ENCODE measurements at regions not wholly inside any gene's neighbourhood (a gene's known extent, or its start where the extent isn't known, plus 50 kb on each side); places are given as distances from the start of the nearest gene placed in this dataset.

DNA sequence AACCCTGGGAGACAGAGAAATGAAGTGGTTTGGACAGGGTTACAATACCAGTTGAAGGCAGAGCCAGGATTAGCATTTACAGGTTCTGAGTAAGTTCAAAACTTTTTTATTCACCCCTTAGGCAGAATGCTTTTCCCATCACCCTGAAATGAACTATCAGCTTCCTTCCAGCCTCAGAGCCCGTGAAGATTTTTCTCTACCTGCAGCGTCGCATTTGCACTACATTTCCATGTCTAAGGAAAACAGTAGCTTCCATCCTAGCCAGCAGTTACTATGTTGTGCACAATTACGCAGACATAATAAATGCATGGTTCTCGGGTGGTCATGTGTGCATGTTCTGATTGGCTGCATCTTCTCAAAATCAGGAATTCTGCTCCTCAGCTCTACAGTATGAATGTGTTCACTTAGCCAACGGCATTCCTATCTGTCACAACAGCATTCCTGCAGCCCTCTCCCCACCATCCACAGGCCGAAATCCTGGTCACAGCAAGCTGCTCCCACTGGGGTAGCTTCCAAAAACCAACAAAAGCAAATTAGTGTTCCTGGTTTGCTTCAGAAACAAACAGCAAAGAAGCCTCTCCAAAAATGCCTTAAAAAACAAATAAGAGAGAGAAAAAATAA, 510.8 kb upstream of the SEMA6D start:
- Histone ChIP-seq H3K4me3 (ENCODE audit: low read depth, low read length, poor library complexity, severe bottlenecking) (no peak overlapping the region), H3K36me3 (ENCODE audit: insufficient read depth, low read length, poor library complexity, severe bottlenecking) (no peaks in the 10 kb centered on the region), H3K27ac (ENCODE audit: low read depth, low read length, poor library complexity, severe bottlenecking) (no peak overlapping the region), H3K4me1 (ENCODE audit: insufficient read depth, low read length, poor library complexity, severe bottlenecking) (no peaks in the 10 kb centered on the region), H3K27me3 (replicated peaks; ENCODE audit: insufficient read depth, low read depth, low read length, poor library complexity) (no peaks in the 10 kb centered on the region), H3K9me3 (ENCODE audit: low read depth, low read length, poor library complexity, severe bottlenecking) (no peaks in the 10 kb centered on the region)
- CTCF ChIA-PET: no interaction called here
- DNase-seq (ENCODE audit: low spot score): no peak
- no TSS peak for BruUV-seq (replicated peaks)
- POLR2A ChIA-PET (ENCODE audit: low non-redundant PET): no interaction called here
- intact Hi-C loops (cut with micrococcal nuclease; ENCODE audit: unreplicated experiment): no loop called here
- TF ChIP-seq EZH2 (IDR thresholded peaks at IDR 0.05; ENCODE audit: borderline replicate concordance, low read depth, low read length, poor library complexity, severe bottlenecking): no peak
- TF ChIP-seq, protein P1, sequence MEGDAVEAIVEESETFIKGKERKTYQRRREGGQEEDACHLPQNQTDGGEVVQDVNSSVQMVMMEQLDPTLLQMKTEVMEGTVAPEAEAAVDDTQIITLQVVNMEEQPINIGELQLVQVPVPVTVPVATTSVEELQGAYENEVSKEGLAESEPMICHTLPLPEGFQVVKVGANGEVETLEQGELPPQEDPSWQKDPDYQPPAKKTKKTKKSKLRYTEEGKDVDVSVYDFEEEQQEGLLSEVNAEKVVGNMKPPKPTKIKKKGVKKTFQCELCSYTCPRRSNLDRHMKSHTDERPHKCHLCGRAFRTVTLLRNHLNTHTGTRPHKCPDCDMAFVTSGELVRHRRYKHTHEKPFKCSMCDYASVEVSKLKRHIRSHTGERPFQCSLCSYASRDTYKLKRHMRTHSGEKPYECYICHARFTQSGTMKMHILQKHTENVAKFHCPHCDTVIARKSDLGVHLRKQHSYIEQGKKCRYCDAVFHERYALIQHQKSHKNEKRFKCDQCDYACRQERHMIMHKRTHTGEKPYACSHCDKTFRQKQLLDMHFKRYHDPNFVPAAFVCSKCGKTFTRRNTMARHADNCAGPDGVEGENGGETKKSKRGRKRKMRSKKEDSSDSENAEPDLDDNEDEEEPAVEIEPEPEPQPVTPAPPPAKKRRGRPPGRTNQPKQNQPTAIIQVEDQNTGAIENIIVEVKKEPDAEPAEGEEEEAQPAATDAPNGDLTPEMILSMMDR (conservative IDR thresholded peaks at IDR 0.05; ENCODE audit: low read depth, low read length): no peak

DNA sequence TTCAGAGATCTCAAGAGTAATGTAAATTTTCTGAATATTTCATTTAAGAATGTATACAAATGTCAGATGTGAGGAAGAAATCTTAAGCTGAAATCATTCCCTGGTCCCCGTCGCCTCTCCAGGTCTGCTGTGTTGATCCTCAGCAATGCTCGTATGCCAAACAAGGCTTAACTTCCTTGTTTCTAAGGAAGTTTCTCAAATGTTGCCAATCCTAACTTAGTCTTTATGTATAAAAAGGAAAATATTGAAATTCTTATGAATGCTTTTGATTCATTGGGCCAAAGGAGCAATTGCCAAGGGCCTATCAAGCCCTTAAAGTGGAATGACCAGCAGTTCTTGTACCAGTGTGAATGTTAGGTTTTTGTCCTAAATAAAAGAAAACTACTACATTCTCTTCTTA, 507.7 kb upstream of the SEMA6D start:
- no peaks in the 10 kb centered on the region for H3K9me3 ChIP-seq (ENCODE audit: low read depth, low read length, poor library complexity, severe bottlenecking)
- H3K4me3 ChIP-seq (ENCODE audit: low read depth, low read length, poor library complexity, severe bottlenecking): no peak overlapping the region
- no peak overlapping the region for H3K27ac ChIP-seq (ENCODE audit: low read depth, low read length, poor library complexity, severe bottlenecking)
- no peaks in the 10 kb centered on the region for H3K36me3 ChIP-seq (ENCODE audit: insufficient read depth, low read length, poor library complexity, severe bottlenecking)
- no peak for DNase-seq (ENCODE audit: low spot score)
- peaks cover 4% of the 10 kb centered on the region for H3K4me1 ChIP-seq (ENCODE audit: insufficient read depth, low read length, poor library complexity, severe bottlenecking)
- POLR2A ChIA-PET (ENCODE audit: low non-redundant PET): no interaction called here
- intact Hi-C loops (cut with micrococcal nuclease; ENCODE audit: unreplicated experiment): no loop called here
- no peaks in the 10 kb centered on the region for H3K27me3 ChIP-seq (replicated peaks; ENCODE audit: insufficient read depth, low read depth, low read length, poor library complexity)
- BruUV-seq (replicated peaks): no TSS peak
- CTCF ChIA-PET: no interaction called here
- no peak for TF ChIP-seq EZH2 (IDR thresholded peaks at IDR 0.05; ENCODE audit: borderline replicate concordance, low read depth, low read length, poor library complexity, severe bottlenecking)
- TF ChIP-seq, protein P1 (conservative IDR thresholded peaks at IDR 0.05; ENCODE audit: low read depth, low read length): no peak

DNA sequence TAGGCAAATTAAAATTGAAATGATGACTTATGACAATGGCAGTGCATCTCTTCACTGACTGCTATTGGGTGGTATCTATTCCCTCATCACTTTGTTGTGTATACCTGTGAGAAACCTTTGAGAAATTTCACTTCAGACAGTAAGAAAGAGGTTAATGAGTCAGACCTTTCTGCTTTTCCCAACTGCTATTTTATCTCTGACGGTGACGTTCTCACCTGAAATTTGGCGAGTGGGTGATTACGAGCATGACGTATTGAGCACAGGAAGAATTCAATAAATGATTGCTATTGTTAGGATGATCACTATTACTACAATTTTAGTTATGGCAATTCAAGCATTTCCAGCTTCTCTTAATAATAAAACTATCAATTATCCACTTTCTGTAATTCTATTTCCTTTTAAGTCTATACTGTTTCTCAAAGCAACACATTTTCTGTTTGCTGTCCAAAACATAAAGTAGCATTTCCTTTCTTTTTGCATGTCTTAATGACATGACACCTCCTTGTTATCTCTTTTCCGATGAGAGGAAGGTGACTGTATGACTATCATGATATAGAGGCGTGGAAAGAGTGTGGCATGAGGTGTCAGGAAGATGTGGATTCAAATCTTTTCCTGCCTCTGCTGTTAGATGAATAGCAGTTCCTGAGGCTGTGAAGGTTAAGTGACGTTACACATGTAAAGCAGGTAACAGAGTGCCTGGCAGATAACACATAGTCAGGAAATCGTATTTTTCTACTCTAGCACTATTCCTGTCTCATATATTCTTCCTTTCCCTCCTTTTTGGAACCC, 504.9 kb upstream of the SEMA6D start:
- CTCF ChIA-PET: no interaction called here
- BruUV-seq (replicated peaks): no TSS peak

More for the DNA sequence above, 504.9 kb upstream of the SEMA6D start:
- Histone ChIP-seq H3K27me3 (replicated peaks; ENCODE audit: insufficient read depth, low read depth, low read length, poor library complexity) (no peaks in the 10 kb centered on the region), H3K36me3 (ENCODE audit: insufficient read depth, low read length, poor library complexity, severe bottlenecking) (no peaks in the 10 kb centered on the region), H3K4me3 (ENCODE audit: low read depth, low read length, poor library complexity, severe bottlenecking) (no peak overlapping the region), H3K27ac (ENCODE audit: low read depth, low read length, poor library complexity, severe bottlenecking) (no peak overlapping the region), H3K4me1 (ENCODE audit: insufficient read depth, low read length, poor library complexity, severe bottlenecking) (peaks cover 5% of the 10 kb centered on the region), H3K9me3 (ENCODE audit: low read depth, low read length, poor library complexity, severe bottlenecking) (no peaks in the 10 kb centered on the region)
- TF ChIP-seq, protein P1 (conservative IDR thresholded peaks at IDR 0.05; ENCODE audit: low read depth, low read length): no peak
- no peak for TF ChIP-seq EZH2 (IDR thresholded peaks at IDR 0.05; ENCODE audit: borderline replicate concordance, low read depth, low read length, poor library complexity, severe bottlenecking)
- no peak for DNase-seq (ENCODE audit: low spot score)
- POLR2A ChIA-PET (ENCODE audit: low non-redundant PET): no interaction called here
- intact Hi-C loops (cut with micrococcal nuclease; ENCODE audit: unreplicated experiment): no loop called here
